Brain pericyte (primary cell): ENCODE measurements at regions not wholly inside any gene's neighbourhood (a gene's known extent, or its start where the extent isn't known, plus 50 kb on each side); places are given as distances from the start of the nearest gene placed in this dataset.

Experiments used
- DNase-seq: peaks from one replicate; pipeline ENCODE4 v3.0.0-alpha.2; 2012; ENCODE audit warnings: low read depth, low spot score

GRCh38 chr15:93486407-93487117 is 397.6 kb upstream of the RGMA start:
- DNase-seq = no peak

GRCh38 chr15:93485438-93486327 is 396.7 kb upstream of the RGMA start:
- no peak for DNase-seq

- no peak for DNase-seq
These were observed 394.9 kb upstream of the RGMA start for GRCh38 chr15:93483923-93484322.

- DNase-seq = no peak
These were observed 393.7 kb upstream of the RGMA start for GRCh38 chr15:93482731-93483130.

- no peak for DNase-seq
These were observed 390.7 kb upstream of the RGMA start for GRCh38 chr15:93479715-93480114.

- no peak for DNase-seq
These were observed 389.9 kb upstream of the RGMA start for GRCh38 chr15:93478947-93479346.

- DNase-seq = no peak
These were observed 388.7 kb upstream of the RGMA start for GRCh38 chr15:93477721-93478120.

GRCh38 chr15:93477188-93477587 is 388.2 kb upstream of the RGMA start:
- no peak for DNase-seq

- DNase-seq = no peak
These were observed 387.6 kb upstream of the RGMA start for GRCh38 chr15:93476491-93477177.

- DNase-seq = no peak
These were observed 385.7 kb upstream of the RGMA start for GRCh38 chr15:93474728-93475127.

- DNase-seq = no peak
These were observed 381.0 kb upstream of the RGMA start for GRCh38 chr15:93469994-93470393.

GRCh38 chr15:93467337-93467736 is 378.3 kb upstream of the RGMA start:
- no peak for DNase-seq

- DNase-seq = no peak
These were observed 377.4 kb upstream of the RGMA start for GRCh38 chr15:93466380-93466779.

GRCh38 chr15:93462690-93463089 is 373.7 kb upstream of the RGMA start:
- DNase-seq = no peak

GRCh38 chr15:93460717-93461116 is 371.7 kb upstream of the RGMA start:
- DNase-seq = no peak

GRCh38 chr15:93459396-93459795 is 370.4 kb upstream of the RGMA start:
- no peak for DNase-seq

GRCh38 chr15:93458597-93458996 is 369.6 kb upstream of the RGMA start:
- DNase-seq = no peak

GRCh38 chr15:93454788-93455187 is 365.8 kb upstream of the RGMA start:
- no peak for DNase-seq

GRCh38 chr15:93452537-93453211 is 363.7 kb upstream of the RGMA start:
- no peak for DNase-seq

- DNase-seq = no peak
These were observed 362.8 kb upstream of the RGMA start for GRCh38 chr15:93451822-93452221.

- no peak for DNase-seq
These were observed 362.3 kb upstream of the RGMA start for GRCh38 chr15:93451265-93451664.

- no peak for DNase-seq
These were observed 360.8 kb upstream of the RGMA start for GRCh38 chr15:93449798-93450197.
